GM20000 (cell line): ENCODE measurements at regions not wholly inside any gene's neighbourhood (a gene's known extent, or its start where the extent isn't known, plus 50 kb on each side); places are given as distances from the start of the nearest gene placed in this dataset.

Experiments
- DNase-seq: peaks from one replicate; pipeline ENCODE4 v3.0.0; 2012; ENCODE audit warnings: low spot score
- TF ChIP-seq, protein P1 (sequence below): IDR thresholded peaks from 2 replicates; pipeline ENCODE4 v1.5.1; 2012; ENCODE audit warnings: mild to moderate bottlenecking, control low read depth; ENCODE audit errors: extremely low read depth, missing control alignments

- TF ChIP-seq, protein P1, sequence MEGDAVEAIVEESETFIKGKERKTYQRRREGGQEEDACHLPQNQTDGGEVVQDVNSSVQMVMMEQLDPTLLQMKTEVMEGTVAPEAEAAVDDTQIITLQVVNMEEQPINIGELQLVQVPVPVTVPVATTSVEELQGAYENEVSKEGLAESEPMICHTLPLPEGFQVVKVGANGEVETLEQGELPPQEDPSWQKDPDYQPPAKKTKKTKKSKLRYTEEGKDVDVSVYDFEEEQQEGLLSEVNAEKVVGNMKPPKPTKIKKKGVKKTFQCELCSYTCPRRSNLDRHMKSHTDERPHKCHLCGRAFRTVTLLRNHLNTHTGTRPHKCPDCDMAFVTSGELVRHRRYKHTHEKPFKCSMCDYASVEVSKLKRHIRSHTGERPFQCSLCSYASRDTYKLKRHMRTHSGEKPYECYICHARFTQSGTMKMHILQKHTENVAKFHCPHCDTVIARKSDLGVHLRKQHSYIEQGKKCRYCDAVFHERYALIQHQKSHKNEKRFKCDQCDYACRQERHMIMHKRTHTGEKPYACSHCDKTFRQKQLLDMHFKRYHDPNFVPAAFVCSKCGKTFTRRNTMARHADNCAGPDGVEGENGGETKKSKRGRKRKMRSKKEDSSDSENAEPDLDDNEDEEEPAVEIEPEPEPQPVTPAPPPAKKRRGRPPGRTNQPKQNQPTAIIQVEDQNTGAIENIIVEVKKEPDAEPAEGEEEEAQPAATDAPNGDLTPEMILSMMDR: no peak
- DNase-seq: no peak
These were observed 256.6 kb downstream of the TMEM38B start for GRCh38 chr9:105950894-105951293.

DNA sequence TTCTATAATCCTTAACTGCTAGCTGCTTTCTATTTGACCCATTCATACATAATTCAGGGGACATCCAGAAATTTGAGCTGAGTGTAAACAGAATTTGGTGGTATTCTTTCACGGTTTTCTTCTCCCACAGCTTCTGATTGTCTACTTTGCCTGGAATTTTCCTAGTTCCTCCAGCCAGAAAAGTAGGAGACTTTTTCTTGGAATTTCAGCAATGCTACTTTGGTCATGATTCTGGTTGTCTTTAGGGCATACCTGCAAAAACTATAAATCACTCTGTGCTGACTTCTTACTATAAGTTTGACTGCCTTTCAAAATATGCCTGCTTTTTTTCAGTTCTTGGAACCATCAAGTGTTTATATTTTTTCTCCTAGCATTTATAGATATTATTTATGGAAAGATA is 260.2 kb downstream of the TMEM38B start:
- TF ChIP-seq, protein P1: no peak
- no peak for DNase-seq

DNA sequence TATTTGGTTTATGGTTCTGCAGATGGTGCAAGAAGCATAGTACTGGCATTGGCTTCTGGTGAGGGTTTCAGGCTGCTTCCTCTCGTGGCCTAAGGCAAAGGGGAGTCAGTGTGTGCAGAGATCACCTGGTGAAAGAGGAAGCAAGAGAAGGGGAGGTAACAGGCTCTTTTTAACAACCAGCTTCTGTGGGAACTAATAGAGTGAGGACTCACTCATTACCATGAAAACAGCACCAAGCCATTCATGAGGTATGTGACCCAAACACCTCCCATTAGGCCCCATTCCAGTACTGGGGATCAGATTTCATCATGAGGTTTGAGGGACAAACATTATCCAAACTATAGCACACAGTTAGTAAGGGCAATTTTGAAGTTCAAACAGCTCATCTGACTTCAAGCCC is 263.5 kb downstream of the TMEM38B start:
- TF ChIP-seq, protein P1: no peak
- no peak for DNase-seq

GRCh38 chr9:105958587-105958986 is 264.2 kb downstream of the TMEM38B start:
- DNase-seq: no peak
- TF ChIP-seq, protein P1: no peak

GRCh38 chr9:105959531-105959930 is 265.2 kb downstream of the TMEM38B start:
- TF ChIP-seq, protein P1: no peak

GRCh38 chr9:105963343-105964099 is 269.2 kb downstream of the TMEM38B start:
- TF ChIP-seq, protein P1: no peak
- no peak for DNase-seq

More at GRCh38 chr9:105959531-105959930, 265.2 kb downstream of the TMEM38B start:
- DNase-seq: no peak

GRCh38 chr9:105964156-105964555 is 269.8 kb downstream of the TMEM38B start:
- no peak for DNase-seq
- TF ChIP-seq, protein P1: no peak
